ENCODE measurements at regions not wholly inside any gene's neighbourhood (a gene's known extent, or its start where the extent isn't known, plus 50 kb on each side); places are given as distances from the start of the nearest gene placed in this dataset.

DNA sequence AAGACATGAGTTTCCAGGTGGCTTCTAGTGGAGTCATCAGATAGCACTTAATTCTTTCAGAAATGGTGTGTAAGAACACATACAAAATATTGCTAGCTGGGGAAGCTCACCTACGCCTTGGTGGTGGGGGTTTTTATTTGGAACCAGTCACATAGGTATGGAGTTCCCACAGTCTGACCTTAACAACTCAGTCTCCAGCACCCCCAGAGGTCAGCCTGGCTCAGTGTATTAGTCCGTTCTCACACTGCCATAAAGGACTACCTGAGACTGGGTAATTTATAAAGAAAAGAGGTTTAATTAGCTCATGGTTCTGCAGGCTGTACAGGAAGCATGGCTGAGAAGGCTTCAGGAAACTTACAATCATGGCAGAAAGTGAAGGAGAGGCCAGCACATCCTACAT is 317.5 kb upstream of the ZC3H12C start:
- TF ChIP-seq CTCF (IDR thresholded peaks at IDR 0.05) (no peak), POLR2A (IDR thresholded peaks at IDR 0.05; ENCODE audit: low read depth) (no peak), POLR2AphosphoS5 (IDR thresholded peaks at IDR 0.05) (no peak), EP300 (IDR thresholded peaks at IDR 0.05) (no peak)

Data from esophagus muscularis mucosa (tissue), 4 donors.